ENCODE measurements at regions not wholly inside any gene's neighbourhood (a gene's known extent, or its start where the extent isn't known, plus 50 kb on each side); places are given as distances from the start of the nearest gene placed in this dataset.
A peak's percentile ranks its signal among the peaks of the same experiment; 100 is the strongest.

- TF ChIP-seq EZH2 (IDR thresholded peaks at IDR 0.05; ENCODE audit: low read depth) = no peak
- TF ChIP-seq, protein P1, sequence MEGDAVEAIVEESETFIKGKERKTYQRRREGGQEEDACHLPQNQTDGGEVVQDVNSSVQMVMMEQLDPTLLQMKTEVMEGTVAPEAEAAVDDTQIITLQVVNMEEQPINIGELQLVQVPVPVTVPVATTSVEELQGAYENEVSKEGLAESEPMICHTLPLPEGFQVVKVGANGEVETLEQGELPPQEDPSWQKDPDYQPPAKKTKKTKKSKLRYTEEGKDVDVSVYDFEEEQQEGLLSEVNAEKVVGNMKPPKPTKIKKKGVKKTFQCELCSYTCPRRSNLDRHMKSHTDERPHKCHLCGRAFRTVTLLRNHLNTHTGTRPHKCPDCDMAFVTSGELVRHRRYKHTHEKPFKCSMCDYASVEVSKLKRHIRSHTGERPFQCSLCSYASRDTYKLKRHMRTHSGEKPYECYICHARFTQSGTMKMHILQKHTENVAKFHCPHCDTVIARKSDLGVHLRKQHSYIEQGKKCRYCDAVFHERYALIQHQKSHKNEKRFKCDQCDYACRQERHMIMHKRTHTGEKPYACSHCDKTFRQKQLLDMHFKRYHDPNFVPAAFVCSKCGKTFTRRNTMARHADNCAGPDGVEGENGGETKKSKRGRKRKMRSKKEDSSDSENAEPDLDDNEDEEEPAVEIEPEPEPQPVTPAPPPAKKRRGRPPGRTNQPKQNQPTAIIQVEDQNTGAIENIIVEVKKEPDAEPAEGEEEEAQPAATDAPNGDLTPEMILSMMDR (conservative IDR thresholded peaks at IDR 0.05) = no peak
- H2AFZ ChIP-seq = no peak overlapping the region
- no peaks in the 10 kb centered on the region for H3K27me3 ChIP-seq (ENCODE audit: insufficient read depth, low read depth)
- BruUV-seq (replicated peaks) = no TSS peak
- H3K9me3 ChIP-seq (ENCODE audit: insufficient read depth, low read depth) = peaks cover 10% of the 10 kb centered on the region
- no peaks in the 10 kb centered on the region for H3K9me2 ChIP-seq (ENCODE audit: insufficient read depth)
- CTCF ChIA-PET = no interaction called here
- POLR2A ChIA-PET (ENCODE audit: unreplicated experiment) = interaction anchor here (0.7 kb wide), 1 partner anchor 13 kb away, joined by 3 read pairs; no protein-coding TSS in a partner anchor
- H3K4me2 ChIP-seq = no peak overlapping the region
- peaks cover 30% of the 10 kb centered on the region for H3K4me1 ChIP-seq (replicated peaks; ENCODE audit: insufficient read depth)
- H3K79me2 ChIP-seq (ENCODE audit: low read depth) = no peaks in the 10 kb centered on the region
- peaks cover 16% of the 10 kb centered on the region for H3F3A ChIP-seq (ENCODE audit: insufficient read depth, low read depth)
- intact Hi-C loops (cut with micrococcal nuclease; ENCODE audit: unreplicated experiment) = no loop called here
- H4K20me1 ChIP-seq (ENCODE audit: insufficient read depth) = no peaks in the 10 kb centered on the region
- no peaks in the 10 kb centered on the region for H3K36me3 ChIP-seq (ENCODE audit: low read depth)
- H3K4me3 ChIP-seq = no peak overlapping the region
- no peak overlapping the region for H3K27ac ChIP-seq
- DNase-seq = no peak
Measured at GRCh38 chr1:109832945-109833344, 69.2 kb upstream of the EPS8L3 start.

DNA sequence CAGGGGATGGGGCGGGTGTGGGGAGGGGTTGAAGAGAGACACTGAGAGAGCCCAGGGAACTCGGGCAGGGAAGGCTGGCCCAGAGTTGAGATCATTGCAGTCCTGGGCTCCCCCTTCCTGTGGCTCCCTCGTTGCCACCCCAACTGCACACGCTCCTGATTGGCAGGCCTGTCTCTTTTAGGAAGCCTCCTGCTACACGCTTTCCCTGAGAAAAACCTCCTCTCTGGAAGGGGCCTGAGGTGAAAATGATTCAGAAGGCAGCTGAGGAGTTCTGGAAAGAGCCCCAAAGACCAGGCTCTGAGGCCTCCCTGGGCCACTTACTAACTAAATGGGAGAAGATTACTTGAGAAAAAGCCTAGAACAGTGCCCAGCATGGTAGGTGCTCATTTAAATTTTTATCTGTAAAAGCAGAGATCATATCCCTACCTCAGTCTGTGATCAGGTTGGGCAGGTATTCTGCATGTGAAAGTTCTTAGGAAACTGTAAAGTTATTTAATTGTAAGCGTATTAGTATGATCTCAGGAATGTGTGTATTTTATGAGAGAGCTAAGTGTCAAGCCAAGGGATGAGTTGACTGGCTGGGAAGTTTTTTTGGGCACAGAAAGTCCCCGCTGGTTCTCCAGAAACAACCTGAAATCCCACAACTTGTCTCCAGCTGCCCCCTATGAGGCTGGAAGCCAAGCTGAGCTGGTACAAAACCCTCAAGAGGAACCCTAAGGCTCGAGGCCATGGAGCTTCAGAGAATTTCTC lies 65.2 kb upstream of the EPS8L3 start:
- no peaks in the 10 kb centered on the region for H3K9me2 ChIP-seq (ENCODE audit: insufficient read depth)
- POLR2A ChIA-PET (ENCODE audit: unreplicated experiment) = interaction anchor here (0.8 kb wide), 1 partner anchor 155 kb away, joined by 6 read pairs; no protein-coding TSS in a partner anchor
- no peak overlapping the region for H3K4me3 ChIP-seq
- BruUV-seq (replicated peaks) = no TSS peak
- intact Hi-C loops (cut with micrococcal nuclease; ENCODE audit: unreplicated experiment) = no loop called here
- H3K9me3 ChIP-seq (ENCODE audit: insufficient read depth, low read depth) = no peaks in the 10 kb centered on the region
- H3K36me3 ChIP-seq (ENCODE audit: low read depth) = no peaks in the 10 kb centered on the region
- H3K4me1 ChIP-seq (replicated peaks; ENCODE audit: insufficient read depth) = peaks cover 63% of the 10 kb centered on the region
- DNase-seq = peak in 1 of 2 experiments; percentile 89
- TF ChIP-seq, protein P1 (conservative IDR thresholded peaks at IDR 0.05) = no peak
- TF ChIP-seq EZH2 (IDR thresholded peaks at IDR 0.05; ENCODE audit: low read depth) = no peak
- H3K27ac ChIP-seq = peak overlapping the region; percentile 58
- no peaks in the 10 kb centered on the region for H3K79me2 ChIP-seq (ENCODE audit: low read depth)
- no peak overlapping the region for H2AFZ ChIP-seq
- H3K27me3 ChIP-seq (ENCODE audit: insufficient read depth, low read depth) = no peaks in the 10 kb centered on the region
- H3F3A ChIP-seq (ENCODE audit: insufficient read depth, low read depth) = peaks cover 43% of the 10 kb centered on the region
- no peaks in the 10 kb centered on the region for H4K20me1 ChIP-seq (ENCODE audit: insufficient read depth)
- peak overlapping the region; percentile 23 for H3K4me2 ChIP-seq
- CTCF ChIA-PET = no interaction called here

- ChIA-PET CTCF (interaction anchor here (0.7 kb wide), 1 partner anchor 11 kb away, joined by 3 read pairs; no protein-coding TSS in a partner anchor), POLR2A (ENCODE audit: unreplicated experiment) (no interaction called here)
- no TSS peak for BruUV-seq (replicated peaks)
- Histone ChIP-seq H3K36me3 (ENCODE audit: low read depth) (no peaks in the 10 kb centered on the region), H3K27me3 (ENCODE audit: insufficient read depth, low read depth) (no peaks in the 10 kb centered on the region), H4K20me1 (ENCODE audit: insufficient read depth) (no peaks in the 10 kb centered on the region), H3K9me2 (ENCODE audit: insufficient read depth) (no peaks in the 10 kb centered on the region), H3K79me2 (ENCODE audit: low read depth) (no peaks in the 10 kb centered on the region), H3K4me3 (no peak overlapping the region), H3F3A (ENCODE audit: insufficient read depth, low read depth) (peaks cover 51% of the 10 kb centered on the region), H3K4me1 (replicated peaks; ENCODE audit: insufficient read depth) (peaks cover 73% of the 10 kb centered on the region), H2AFZ (no peak overlapping the region), H3K4me2 (peak overlapping the region; percentile 30), H3K27ac (0 out of 2 replicates have a peak overlapping the region, but pooled peaks have one; percentile 58), H3K9me3 (ENCODE audit: insufficient read depth, low read depth) (no peaks in the 10 kb centered on the region)
- TF ChIP-seq EZH2 (IDR thresholded peaks at IDR 0.05; ENCODE audit: low read depth) = no peak
- TF ChIP-seq, protein P1 (conservative IDR thresholded peaks at IDR 0.05) = no peak
- intact Hi-C loops (cut with micrococcal nuclease; ENCODE audit: unreplicated experiment) = no loop called here
- no peak for DNase-seq
Measured at GRCh38 chr1:109827986-109828385, 64.3 kb upstream of the EPS8L3 start.

All from PC-9 (cell line).